ENCODE measurements at regions not wholly inside any gene's neighbourhood (a gene's known extent, or its start where the extent isn't known, plus 50 kb on each side); places are given as distances from the start of the nearest gene placed in this dataset.

- no peak for TF ChIP-seq CTCF (IDR thresholded peaks at IDR 0.05; ENCODE audit: low read depth, low read length)
- no peak for TF ChIP-seq EZH2phosphoT487 (IDR thresholded peaks at IDR 0.05; ENCODE audit: low read depth)
These were observed 80.6 kb upstream of the SULF2 start for GRCh38 chr20:47865912-47866311.
